ENCODE measurements at regions not wholly inside any gene's neighbourhood (a gene's known extent, or its start where the extent isn't known, plus 50 kb on each side); places are given as distances from the start of the nearest gene placed in this dataset.

DNA sequence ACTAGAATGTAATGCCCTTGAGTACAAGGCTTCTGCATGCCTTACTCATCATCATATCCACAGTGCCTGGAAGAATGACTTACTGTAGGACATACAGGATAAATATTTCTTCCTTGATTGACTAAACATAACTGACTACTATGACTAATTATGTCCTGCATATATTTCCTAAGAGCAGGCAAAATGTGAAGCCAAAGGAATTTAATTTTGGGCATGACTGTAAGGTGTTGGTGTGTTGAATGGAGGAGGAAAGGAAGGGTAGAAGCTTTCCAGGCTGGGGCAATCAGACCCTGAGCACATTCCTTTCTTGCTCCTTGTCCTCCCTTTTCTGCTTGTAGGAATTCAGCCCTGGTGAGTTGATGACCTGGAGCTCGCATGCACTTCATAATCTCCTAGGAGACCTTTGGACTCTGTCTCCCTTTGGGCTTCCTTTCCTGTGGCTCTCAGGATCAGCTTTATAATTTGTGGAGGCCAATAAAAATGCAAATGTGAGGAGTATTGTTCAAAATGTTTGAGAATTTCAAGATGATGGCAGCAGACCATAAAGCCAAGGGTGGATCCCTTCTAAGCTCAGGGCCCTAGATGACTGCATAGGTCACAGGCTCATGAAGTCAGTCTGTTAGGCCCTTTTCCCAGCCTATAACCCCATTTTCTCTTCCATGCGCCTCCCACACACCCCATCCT is 174.0 kb downstream of the HMHB1 start:
- no peak for TF ChIP-seq ZNF8 (CRISPR knock-in tag; IDR thresholded peaks at IDR 0.05)
- no peak for TF ChIP-seq ZFP3 (CRISPR knock-in tag; IDR thresholded peaks at IDR 0.05)
